Loucy (cell line): ENCODE measurements at regions not wholly inside any gene's neighbourhood (a gene's known extent, or its start where the extent isn't known, plus 50 kb on each side); places are given as distances from the start of the nearest gene placed in this dataset.

Experiments used
- CTCF ChIP-seq: fragments of 200-600 bp; sonication (generic); conservative IDR thresholded peaks from 2 replicates; pipeline ENCODE4 v1.5.1; 2014; ENCODE audit warnings: mild to moderate bottlenecking, antibody characterized with exemption, low read length
- EZH2phosphoT487 ChIP-seq: fragments of 200-600 bp; IDR thresholded peaks from 2 replicates; pipeline ENCODE4 v1.6.1; 2018; ENCODE audit warnings: antibody characterized with exemption, mild to moderate bottlenecking, moderate library complexity, borderline replicate concordance

- TF ChIP-seq CTCF (no peak), EZH2phosphoT487 (no peak)
Measured at GRCh38 chr7:156509216-156509615, 131.4 kb upstream of the RNF32 start.
